GM19023 (cell line): ENCODE measurements at regions not wholly inside any gene's neighbourhood (a gene's known extent, or its start where the extent isn't known, plus 50 kb on each side); places are given as distances from the start of the nearest gene placed in this dataset.

Experiments used
- ATAC-seq: cut with Tn5 transposase; IDR thresholded peaks from one replicate; pipeline ENCODE4 v1.9.1; 2021; ENCODE audit warnings: mild to moderate bottlenecking, moderate library complexity; ENCODE audit not compliant: unreplicated experiment

GRCh38 chr1:187079330-187079729 is 250.6 kb downstream of the PLA2G4A start:
- ATAC-seq, result no peak

DNA sequence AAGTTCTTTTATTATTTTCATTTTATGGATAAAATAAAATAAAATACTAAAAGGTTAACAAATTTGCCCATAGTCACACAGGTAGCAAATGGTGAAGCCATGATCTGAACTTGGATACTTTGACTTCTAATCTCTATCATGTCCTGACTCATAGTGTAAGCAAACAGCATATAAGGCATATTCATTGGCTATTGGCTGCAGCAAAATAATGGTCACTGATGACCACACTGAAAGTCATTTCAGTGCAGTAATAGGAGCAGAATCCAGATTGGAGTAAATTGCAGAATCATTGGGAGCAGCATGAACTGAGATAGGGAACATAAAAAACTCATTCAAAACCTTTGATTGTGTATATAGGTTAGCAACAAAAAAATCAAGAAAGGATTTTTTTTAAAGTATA is 262.9 kb downstream of the PLA2G4A start:
- no peak for ATAC-seq

- ATAC-seq, result no peak
These were observed 263.4 kb downstream of the PLA2G4A start for GRCh38 chr1:187092104-187092503.

GRCh38 chr1:187096689-187097088 is 267.9 kb downstream of the PLA2G4A start:
- ATAC-seq, result no peak

- no peak for ATAC-seq
These were observed 281.6 kb downstream of the PLA2G4A start for GRCh38 chr1:187110351-187110750.

DNA sequence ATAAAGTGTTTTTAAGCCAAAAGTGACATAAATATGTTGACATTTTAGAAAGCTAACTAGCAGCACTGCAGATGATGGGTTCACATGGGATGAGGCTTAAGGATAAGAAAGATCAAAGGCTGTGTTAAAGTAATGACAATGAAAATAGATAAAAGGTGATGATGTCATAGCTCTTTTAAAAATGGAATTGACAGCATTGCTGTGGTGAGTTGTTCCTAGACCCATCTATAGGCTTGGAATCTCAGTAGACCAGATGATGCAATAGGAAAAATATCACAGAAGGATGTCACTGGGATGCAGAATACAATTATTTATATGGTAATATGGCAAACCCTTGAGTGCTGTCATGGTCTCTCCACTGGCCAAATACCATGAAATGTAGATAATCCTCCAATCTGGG is 286.0 kb downstream of the PLA2G4A start:
- ATAC-seq, result no peak

DNA sequence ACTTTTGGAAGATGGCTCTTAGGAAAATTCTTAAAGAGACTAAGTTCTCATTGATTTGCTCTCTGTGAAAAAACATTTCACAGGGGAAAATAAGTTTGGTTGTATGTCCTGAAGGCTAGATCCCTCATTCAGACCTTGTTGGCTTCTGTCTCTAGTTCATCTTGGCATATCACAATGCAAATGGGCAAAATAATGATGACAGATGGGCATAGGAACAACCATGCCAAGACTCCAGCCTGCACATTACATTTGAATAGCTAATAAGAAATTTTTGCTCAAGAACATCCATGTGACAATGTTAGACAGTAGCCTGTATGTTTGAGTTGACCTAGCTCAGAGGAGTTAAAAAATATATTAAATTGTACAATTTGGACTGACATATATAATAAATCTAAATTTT is 292.9 kb downstream of the PLA2G4A start:
- no peak for ATAC-seq

GRCh38 chr1:187122566-187122965 is 293.8 kb downstream of the PLA2G4A start:
- no peak for ATAC-seq

DNA sequence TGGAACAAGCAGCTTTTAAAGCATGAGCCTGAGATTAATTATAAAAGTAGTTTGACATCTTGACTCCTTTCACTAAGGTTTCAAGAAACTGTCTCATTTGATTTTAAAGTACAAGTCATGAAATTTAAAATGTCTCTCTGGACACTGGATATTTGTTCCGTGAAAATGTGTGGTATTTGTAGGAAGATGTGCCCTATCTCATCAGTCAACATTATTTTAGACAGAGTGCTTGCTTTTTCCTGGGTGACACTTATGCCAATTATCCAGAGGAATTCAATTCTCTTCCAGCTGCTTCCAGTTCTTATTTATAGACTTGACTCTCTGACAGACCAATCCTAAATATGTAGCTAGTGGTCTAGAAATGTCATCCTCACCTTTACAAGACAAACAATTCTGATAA is 300.4 kb downstream of the PLA2G4A start:
- no peak for ATAC-seq

DNA sequence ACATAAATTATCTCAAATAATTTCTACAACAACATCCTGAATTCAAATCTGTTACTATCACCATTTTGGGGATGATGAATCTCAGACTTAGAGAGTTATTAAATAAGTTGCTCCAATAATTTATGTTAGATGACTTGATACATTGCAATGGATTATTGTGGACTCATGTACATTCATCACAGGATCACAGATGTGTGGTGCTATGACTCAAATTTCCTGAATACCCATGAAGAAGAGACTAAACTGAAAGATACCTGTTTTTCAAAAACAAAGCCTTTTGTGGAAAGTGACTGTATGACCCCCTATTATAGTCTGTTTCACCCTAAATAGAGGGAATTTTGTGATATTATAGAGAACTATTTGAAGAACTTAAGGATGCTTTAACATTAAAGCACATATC is 315.0 kb downstream of the PLA2G4A start:
- no peak for ATAC-seq

DNA sequence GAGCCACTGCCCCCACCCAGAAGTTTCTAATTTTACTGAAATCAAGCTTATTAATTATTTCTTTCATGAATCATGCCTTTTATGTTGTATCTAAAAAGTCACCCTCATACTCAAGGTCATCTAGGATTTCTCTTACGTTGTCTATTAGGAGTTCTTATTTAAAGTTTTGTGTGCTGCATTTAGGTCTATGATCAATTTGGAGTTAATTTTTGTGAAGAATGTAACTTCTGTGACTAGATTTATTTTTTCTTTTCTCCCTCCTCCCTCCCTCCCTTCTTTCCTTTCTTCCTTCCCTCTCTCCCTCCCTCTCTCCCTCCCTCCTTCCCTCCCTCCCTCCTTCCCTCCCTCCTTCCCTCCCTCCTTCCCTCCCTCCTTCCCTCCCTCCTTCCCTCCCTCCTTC is 317.6 kb downstream of the PLA2G4A start:
- ATAC-seq, result no peak

GRCh38 chr1:187151555-187151954 is 322.8 kb downstream of the PLA2G4A start:
- no peak for ATAC-seq

GRCh38 chr1:187153047-187153446 is 324.3 kb downstream of the PLA2G4A start:
- ATAC-seq, result no peak

DNA sequence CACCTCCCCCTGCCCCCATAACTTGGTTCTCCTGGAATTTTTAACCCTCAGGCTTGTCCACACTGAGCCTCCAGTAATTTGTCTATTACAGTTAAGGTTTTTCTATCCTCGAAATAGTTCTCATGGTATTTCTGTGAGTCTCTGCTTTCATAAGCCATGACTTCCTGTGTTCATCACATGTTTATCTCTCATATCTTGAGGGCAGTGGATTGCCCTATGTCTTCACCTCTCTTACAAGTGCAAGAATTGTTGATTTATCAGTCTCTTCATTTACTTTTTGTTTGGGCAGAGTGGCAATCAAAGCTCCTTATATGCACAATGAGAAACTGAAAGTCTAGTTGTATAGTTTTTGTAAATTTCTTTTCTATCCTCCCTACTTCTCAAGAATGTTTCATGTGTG is 328.4 kb downstream of the PLA2G4A start:
- ATAC-seq, result no peak

- ATAC-seq, result no peak
These were observed 328.8 kb downstream of the PLA2G4A start for GRCh38 chr1:187157552-187157951.

GRCh38 chr1:187167555-187167954 is 338.8 kb downstream of the PLA2G4A start:
- ATAC-seq, result no peak

- ATAC-seq, result no peak
These were observed 339.5 kb downstream of the PLA2G4A start for GRCh38 chr1:187168297-187168696.

DNA sequence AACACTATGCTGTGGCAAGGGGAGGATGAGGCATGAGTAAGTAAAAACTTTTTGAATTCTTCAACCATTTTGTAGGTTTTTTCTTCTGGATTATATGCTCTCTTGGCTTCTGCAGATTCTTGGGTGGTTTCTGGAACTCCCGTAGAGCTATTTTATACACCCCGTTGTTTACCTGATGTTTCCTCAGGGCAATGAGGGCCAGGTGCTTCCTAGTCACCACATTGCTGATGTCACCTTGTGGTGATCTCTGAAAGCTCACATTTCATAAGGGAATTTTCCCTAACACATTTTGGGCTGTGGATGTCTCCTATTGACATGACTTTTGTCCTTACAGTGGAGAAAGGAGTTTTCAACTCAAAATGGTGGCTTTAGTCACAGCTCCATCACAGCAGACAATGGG is 356.6 kb downstream of the PLA2G4A start:
- ATAC-seq, result no peak

DNA sequence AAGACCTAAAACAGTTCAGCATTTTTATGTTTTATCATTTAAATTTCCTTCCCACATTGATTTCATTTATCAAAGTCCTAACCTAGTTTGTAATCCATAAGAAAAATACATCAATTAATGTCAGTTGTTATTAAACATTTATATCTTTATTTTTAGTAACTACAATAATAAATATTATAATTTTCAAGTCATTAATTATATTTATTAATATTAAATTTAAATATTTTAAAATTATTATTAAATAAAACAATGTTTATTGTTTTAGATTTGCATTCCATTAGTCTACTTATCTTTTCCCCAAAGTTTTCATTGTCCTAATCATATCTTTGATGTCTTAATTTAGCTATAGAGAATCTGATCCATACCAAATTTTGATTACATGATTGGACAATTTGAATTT is 368.9 kb downstream of the PLA2G4A start:
- no peak for ATAC-seq

DNA sequence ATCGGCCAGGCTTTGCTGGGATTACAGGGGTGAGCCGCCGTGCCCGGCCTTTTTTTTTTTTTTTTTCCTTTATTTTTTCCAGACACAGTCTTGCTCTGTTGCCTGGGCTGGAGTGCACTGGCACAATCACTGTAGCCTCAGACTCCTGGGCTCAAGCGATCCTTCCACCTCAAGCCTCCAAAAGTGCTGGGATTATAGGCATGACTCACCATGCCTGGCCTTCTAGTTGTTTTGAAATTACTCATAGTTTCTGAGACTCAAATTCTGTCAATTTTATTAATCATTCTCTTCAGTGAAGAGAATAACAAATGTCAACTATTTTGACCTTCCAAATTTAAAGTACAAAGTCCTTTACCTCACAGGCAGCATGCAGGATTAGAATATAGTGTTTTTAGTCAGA is 374.5 kb downstream of the PLA2G4A start:
- ATAC-seq, result no peak

DNA sequence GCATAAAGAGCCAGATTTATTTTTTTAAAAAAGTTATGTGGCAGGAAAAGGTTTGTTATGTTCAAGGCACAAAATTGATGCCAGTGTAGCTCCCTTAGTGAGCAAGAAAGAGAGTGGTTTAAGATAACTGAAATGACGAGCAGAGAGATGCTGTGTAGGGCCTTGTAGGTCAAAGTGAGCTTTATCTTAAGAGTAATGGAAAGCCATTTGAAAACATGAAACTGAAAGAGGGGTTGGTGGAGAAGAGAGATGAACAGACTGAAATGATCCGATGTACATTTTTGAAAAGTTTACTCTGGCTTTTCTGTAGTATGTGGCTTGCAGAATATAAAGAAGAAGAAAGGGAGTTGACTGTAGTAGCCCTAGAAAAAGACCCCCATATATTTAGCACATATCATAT is 383.6 kb downstream of the PLA2G4A start:
- no peak for ATAC-seq

DNA sequence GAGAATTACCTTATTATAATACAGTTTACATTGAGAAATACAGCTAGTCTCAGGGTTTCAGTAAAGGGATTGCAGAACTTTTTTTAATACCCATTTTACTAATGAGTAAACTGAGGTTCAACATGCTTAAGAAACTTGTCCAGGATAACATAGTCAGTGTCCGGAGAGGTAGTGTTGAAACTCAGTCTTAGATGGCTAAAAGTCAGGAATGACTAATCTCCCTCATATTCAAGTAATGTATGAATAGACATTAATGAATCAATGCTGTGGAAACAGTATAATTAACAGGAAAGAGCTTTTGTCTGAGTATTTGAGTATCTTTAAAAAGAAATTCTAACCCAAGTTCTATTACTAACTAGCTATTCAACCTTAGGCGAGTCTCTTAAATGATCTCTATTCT is 397.6 kb downstream of the PLA2G4A start:
- no peak for ATAC-seq

DNA sequence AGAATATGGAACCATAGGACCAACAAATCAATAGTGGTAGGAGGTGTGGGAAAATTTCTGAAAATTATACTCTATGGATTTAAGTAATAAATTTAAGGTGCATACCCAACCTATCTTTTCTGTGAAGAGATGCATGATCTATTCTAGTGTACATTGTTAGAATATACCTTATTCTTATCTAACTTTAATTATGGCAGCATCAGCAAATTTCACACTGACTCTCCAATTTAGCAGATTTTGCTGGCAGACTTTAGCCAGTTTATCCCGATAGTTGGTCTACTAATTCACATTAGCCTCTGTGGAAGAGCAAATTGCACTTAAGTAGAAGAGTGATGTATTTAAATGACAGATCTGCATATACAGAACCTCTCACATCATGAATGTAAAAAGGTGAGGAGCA is 400.0 kb downstream of the PLA2G4A start:
- ATAC-seq, result no peak

DNA sequence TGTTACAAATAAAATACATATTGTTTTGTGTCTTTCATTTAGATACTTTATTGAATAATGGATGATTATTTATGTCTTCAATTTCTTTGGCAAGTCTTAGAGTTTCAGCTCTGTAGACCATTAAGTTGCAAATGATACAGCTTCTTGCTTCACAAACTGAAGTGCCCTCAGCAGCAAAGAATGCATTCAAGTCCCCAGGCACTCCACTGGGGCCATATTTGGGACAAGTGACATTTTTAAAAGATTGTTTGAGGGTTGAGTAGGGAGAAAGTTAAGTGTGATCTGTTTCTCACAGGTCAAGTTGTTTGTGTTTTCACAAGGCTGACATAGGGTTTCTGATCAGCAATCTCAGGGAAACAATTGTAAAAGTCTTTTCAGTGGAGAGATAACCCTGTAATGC is 400.7 kb downstream of the PLA2G4A start:
- ATAC-seq, result no peak
